HPDE6-E6E7 (cell line): ENCODE measurements at regions not wholly inside any gene's neighbourhood (a gene's known extent, or its start where the extent isn't known, plus 50 kb on each side); places are given as distances from the start of the nearest gene placed in this dataset.
"Not testable (repeated sequence)": the region's sequence is repeated elsewhere in the genome, so short reads cannot be mapped to it uniquely, and the experiment has no call there.

Source experiments
- DNase-seq: peaks from one replicate; pipeline ENCODE4 v3.0.0; 2011; ENCODE audit warnings: missing footprints; ENCODE audit errors: extremely low spot score

DNA sequence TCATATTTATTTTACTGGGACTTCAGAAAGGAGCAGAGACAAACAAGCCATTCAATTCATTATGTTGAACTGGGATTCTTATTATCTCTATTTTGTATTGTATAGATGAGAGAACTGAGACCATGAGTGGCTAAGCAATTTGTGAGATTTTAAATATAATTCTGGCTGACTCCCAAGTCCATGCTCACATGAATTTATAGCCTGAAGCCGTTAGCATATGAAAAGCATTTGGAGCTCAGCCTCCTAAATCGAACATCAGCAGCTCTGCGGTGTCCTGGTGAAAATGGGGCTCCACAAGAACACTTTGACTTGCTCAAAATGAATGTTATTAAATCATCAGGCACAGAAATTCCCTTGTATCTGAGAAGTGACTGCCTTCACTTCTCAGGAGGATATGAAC lies 96.8 kb upstream of the DPT start:
- DNase-seq: no peak

DNA sequence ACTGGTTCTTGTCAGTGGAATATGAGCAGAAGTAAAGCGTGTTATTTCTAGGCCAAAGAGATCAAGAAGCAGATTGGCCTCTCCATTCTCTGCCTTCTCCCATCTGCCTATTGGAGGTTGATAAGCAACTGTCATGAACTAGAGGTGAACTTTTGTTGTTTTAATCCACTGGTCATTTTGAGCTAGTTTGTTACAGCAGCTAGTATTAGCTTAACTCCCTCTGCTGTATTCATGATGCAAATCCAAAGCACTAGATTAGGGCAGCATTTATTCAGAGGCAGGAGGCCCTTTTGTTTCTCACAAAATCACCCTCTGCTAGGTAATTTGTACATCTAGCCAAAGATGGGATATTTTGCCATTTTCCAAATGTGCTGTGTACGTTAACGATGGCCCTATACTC lies 97.3 kb upstream of the DPT start:
- DNase-seq: no peak

DNA sequence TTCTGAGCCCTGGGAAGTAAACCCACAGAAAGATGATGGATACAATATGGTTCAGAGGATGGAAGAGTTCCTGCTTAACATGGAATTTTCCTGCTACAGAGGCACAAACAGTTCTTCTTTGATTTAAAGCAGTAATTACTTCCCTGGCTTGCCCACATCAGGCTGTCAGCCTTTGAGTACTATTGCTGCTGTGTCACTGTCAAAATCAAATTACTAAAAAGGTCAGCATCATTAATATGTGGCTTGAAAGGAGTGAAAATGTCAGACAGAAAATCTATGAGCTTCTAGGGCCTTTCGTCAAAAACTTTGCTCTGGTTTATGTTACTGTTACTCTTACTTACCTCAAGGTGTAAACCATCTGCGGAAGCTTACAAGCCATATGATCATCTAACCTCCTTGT lies 98.6 kb upstream of the DPT start:
- DNase-seq: no peak

- DNase-seq: no peak
Observed at GRCh38 chr1:168829876-168830275, 100.9 kb upstream of the DPT start.

DNA sequence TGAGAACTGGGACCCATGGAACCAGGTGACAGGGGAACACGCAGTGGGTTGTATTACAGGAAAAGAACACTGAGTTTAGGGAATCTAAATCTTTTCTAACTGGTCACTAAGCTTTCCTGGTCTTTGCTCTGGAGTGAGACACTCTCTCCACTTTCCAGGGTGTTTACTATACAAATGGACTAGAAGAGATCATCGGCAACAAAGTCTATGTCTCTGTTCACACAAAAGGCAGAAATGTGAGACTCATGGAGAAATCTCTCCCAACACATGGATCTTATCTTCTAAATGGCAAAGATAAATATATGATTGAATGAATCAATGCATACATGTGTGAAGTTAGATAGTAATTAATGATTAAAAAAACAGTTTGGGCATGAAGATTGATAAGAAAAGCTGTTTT lies 101.6 kb upstream of the DPT start:
- no peak for DNase-seq

GRCh38 chr1:168832661-168833060 lies 103.7 kb upstream of the DPT start:
- no peak for DNase-seq

DNA sequence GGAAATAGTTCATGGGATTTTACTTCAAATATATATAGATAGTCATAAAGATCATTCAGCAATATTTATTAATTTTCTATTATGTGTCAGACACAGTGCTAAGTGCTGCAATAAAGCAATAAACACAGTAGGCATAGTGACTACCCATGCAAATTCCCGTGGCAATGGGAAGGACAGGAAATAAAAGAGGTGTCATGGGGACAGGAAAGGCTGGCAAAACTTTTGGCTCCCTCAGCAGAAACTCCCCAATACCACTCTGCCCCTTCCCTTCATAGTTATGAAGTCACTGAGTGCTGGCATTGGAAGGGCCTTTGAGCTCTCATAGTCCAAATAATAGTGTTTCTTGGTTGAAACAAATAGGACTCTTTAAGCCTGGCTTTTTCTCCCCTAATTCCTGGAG lies 104.4 kb upstream of the DPT start:
- DNase-seq: no peak

DNA sequence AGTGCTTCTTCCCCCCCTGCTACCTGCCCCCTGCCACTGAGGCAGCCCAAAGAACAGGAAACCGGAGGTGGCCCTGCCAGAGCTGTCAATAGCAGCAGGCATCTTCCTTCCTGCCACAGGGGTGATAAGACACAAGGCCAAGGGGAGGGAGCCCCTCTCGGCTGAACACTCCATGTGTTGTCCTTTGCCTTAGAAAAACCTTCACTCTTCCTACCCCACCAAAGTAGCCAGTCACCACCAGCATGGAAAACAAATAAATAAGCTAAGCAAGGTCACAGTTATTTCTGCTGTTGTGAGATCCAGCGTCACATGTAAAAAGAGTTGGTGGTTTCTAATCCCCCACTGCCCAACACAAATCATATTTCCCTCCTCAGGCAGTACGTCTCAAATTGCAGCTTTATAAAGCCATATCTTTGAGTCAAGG lies 104.8 kb upstream of the DPT start:
- no peak for DNase-seq

DNA sequence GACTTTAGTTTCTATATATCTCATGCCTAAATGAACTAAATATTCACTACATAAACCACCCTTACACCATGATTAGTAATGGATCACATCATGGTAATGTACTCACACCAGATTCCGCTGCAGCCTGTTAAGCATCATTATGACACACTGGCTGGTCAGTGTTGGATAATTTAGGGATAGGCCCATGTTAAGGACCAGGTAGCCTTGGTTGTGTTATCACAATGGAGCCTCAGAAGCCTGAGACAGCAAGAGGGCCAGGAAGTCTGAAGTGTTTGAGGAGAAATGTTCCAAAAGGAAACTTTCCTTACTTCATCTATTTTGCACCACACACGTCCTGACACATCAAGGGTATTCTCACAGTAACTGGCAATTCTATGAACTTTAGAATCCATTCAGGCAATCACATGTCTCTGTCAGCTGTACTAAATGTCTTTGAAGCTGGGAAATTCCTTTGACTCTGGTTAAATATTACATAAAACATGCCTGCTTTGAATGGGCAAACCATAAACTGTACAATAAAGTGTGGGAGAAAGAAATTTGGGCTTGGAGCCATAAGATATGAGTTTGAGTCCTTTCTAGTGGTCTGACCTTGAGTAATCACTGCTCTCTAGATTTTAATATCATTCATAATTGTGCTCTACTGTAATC lies 105.3 kb upstream of the DPT start:
- no peak for DNase-seq

DNA sequence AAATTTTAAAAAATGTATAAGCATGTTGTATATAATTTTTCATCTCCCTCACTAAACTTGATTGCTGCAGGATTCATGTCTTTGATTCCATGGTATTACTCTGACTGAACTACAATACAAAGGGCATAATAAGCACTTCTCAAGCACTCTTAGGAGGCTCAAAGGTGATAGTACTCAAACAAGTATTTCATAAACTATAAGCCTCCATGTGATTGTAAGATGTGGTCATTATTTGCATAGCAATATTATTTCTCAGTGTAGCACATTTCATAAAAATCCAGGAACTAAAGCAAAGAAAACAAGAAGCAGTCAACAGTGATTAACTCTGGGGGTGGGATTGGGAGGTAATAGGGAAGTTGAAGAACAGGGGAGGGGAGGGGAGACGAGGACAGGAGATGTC lies 106.2 kb upstream of the DPT start:
- DNase-seq: no peak

DNA sequence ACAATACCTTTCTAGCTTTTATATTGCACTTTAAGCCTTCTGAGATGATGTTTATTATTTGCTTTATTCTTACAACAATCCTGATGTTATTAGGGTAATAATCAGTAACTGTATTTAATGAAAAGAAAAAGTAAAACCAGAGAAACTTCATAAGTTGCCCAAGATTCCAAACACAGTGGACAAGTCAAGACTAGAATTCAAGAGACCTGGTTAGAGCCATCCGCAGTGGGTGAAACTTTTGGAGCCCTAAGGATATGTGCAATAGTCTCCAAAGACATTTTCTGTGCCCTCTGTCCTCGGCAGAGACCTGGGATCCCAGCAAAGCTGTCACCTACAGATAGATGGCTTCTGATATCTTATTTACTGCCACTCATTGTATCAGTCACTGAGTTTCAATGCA lies 106.8 kb upstream of the DPT start:
- no peak for DNase-seq

- DNase-seq: no peak
Observed at GRCh38 chr1:168836469-168836868, 107.5 kb upstream of the DPT start.

- DNase-seq: not testable (repeated sequence)
Observed at GRCh38 chr1:168837230-168837629, 108.2 kb upstream of the DPT start.

DNA sequence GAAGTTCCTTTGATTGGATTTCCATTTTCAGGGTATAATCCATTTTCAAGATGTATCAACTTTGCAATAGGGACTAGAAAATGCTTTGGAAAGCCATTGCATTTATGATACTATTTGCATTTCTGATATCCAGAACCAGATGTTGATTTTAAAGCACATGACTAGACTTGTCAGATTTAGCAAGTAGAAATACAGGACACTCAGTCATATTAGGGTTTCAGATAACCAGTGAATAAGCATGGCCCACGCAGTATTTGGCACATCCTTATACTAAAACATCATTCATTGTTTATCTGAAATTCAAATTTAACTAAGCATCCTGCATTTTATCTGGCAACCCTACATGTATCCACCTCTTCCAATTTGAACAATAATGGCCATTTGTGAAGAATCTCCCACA lies 113.3 kb upstream of the DPT start:
- no peak for DNase-seq

DNA sequence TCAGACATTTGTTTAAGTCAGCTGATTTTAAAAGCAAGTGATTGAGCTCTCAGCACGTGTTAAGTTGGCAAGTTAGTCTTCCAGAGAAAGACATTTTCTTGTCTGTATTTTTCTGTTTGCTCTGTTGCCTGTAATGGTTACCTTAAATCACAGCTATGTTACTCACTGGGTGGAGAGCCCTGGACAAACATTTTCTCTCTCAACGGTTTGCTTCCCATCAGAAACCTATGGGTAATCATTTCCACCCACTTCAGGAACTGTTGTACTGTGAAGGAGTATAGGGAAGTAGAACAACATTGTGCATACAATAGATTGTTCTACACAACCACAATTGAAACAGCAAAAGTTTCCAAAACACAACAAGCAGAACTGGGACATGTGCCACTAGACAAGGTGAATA lies 113.9 kb upstream of the DPT start:
- no peak for DNase-seq

- DNase-seq: no peak
Observed at GRCh38 chr1:168843401-168843800, 114.4 kb upstream of the DPT start.

- DNase-seq: no peak
Observed at GRCh38 chr1:168843950-168844349, 114.9 kb upstream of the DPT start.

DNA sequence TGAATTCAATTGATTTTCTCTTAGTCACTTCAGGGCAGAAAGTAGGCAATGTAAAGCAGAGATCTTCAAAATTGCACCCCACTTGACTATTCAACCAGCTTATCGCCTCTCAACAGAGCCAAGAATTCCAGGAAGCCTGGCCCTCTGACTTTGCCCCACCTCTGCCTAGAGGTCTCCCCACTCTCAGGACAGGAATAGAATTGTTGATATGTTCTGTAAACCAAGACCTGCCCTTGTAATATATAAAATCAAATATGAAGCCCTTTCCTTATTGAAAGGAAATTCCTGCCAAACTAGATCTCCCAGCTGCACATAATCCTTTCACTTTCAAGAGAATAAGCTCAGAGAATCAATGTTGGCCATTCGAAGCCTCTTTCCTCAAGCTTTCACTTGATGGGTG lies 116.1 kb upstream of the DPT start:
- no peak for DNase-seq

DNA sequence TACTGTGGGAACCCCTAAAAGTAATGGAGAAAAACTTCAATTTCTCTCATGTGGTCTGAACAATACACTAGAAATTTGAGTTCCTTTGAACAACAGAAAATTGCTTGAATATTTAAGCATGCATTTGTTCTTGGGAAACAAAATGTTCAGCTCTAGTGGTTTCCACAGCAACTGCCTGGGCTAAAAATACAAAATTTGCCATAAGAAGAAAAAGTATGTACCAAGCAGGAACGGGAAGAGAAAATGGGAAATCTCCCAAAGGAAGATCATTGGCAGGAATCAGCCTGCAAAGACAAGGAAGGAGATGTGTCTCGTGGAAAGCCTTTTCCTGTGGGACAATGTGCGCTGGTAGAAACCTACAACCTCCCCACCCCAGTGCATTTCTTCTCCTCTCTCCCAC lies 119.0 kb upstream of the DPT start:
- no peak for DNase-seq

DNA sequence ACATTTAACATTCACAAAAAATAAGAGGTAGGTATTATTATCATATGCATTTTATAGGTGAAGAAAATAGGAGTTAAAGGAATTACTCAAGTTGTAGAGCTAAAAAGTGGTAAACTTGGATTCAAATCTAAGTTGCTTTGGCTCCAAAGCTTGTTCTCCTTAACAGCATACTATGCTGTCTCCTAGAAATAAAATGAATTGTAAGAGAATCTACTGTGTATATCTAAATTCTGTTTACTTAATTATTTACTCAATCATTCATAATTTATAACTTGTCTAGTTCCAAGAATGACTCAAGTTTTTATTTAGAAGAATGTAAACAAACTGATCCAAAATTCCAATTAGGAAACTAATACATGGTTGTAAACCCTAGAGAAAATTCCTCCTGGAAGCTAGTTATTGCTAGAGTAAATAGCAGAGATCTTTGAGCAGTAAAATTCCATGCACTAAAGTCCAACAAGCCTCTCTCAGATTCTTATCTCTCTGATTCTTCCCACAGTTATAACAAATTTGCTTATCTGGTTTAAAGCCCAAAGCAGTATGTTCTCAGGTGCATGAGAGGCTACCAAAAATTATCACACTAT lies 132.5 kb upstream of the DPT start:
- DNase-seq: no peak

DNA sequence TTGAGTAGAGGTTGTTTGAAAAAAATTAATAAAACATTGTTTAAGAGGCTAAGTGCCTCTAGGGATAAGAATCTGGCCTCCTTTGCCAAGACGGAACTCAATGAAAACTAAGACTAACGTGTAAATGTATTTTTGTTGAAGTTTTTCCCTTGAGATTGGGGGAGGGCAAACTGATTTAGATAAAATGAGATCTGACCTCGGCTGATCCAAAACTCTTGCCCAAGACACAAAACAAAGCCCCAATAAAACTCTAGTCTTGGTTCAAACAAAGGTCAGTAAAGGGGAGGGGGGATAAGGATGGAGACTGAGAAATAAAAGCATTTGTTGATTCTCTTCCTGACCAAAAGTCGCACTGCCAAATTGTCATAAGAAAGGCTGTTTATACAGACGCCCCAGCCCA lies 134.8 kb upstream of the DPT start:
- DNase-seq: no peak

- DNase-seq: no peak
Observed at GRCh38 chr1:168864266-168864665, 135.3 kb upstream of the DPT start.

DNA sequence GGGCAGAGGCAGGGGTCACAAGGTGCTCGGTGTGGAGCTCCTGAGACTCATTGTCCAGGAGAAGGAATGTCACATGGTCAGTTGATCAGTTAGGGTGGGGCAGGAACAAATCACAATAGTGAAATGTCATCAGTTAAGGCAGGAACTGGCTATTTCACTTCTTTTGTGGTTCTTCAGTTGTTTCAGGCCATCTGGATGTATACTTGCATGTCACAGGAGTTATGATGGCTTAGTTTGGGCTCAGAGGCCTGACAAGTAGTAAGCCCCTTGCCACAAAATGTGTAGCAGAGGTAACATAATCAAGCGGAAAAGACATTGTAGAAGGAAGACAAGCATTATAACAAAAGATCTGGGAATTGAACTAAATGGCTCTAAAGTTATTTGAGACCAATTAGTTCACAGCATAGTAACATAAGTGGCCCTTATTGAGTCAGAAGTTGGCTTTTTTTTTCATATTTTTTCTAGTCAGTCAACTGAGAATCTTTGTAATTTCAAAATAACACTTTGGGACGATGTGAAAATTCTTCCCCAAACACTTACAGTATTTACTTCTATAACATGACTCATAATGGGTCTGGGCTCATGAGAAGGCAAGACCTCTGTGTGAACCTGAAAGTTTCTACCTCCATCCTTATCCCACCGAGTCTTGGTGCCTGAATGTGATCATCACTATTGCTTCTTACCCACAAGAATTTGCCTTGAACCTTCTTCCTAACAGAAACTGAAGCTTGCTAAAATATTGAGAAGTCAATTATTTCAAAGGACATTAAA lies 137.0 kb upstream of the DPT start:
- DNase-seq: no peak
